ENCODE measurements at regions not wholly inside any gene's neighbourhood (a gene's known extent, or its start where the extent isn't known, plus 50 kb on each side); places are given as distances from the start of the nearest gene placed in this dataset.

DNA sequence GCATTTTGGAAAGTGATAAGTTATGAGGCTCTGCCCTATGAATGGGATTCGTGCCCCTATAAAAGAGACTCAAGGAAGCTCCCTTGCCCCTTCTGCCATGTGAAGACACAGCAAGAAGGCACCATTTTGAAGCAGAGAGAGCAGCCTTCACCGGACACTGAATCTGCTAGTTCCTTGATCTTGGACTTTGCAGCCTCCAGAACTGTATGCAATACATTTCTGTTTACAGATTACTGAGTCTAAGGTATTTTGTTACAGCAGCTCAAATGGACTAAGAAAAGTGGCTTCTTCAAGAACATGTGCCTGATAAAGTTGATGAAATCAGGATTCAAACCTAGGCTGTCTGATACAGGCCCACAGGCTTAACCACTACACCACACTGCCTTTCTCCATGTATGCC lies 131.6 kb upstream of the MAP3K1 start:
- no peak for TF ChIP-seq EP300 (IDR thresholded peaks at IDR 0.05)
- no peak for TF ChIP-seq POLR2A (IDR thresholded peaks at IDR 0.05; ENCODE audit: low read depth)
- no peak for TF ChIP-seq CTCF (IDR thresholded peaks at IDR 0.05)
